ENCODE measurements at regions not wholly inside any gene's neighbourhood (a gene's known extent, or its start where the extent isn't known, plus 50 kb on each side); places are given as distances from the start of the nearest gene placed in this dataset.
"Not testable (repeated sequence)": the region's sequence is repeated elsewhere in the genome, so short reads cannot be mapped to it uniquely, and the experiment has no call there.

DNA sequence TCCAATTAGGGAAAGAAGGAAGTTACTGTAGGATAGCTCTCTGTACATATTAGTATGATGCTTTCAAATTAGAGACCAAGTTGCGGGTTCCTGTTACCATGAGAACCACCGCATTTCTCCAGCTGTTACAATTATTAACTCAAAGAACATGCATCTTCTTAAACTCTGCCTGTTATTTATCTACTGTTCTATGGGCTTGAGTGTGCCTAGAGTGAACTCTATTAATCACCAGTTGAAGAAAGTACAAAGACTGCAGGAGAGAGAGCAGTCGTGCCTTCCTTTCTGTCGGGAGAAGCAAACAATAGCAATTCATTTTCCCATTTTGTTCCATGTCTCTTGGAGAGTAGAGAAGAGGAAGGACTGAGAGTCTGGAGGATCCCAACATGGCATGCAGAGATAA is 1071.2 kb downstream of the TYW1 start:
- TF ChIP-seq, protein P1, sequence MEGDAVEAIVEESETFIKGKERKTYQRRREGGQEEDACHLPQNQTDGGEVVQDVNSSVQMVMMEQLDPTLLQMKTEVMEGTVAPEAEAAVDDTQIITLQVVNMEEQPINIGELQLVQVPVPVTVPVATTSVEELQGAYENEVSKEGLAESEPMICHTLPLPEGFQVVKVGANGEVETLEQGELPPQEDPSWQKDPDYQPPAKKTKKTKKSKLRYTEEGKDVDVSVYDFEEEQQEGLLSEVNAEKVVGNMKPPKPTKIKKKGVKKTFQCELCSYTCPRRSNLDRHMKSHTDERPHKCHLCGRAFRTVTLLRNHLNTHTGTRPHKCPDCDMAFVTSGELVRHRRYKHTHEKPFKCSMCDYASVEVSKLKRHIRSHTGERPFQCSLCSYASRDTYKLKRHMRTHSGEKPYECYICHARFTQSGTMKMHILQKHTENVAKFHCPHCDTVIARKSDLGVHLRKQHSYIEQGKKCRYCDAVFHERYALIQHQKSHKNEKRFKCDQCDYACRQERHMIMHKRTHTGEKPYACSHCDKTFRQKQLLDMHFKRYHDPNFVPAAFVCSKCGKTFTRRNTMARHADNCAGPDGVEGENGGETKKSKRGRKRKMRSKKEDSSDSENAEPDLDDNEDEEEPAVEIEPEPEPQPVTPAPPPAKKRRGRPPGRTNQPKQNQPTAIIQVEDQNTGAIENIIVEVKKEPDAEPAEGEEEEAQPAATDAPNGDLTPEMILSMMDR (conservative IDR thresholded peaks at IDR 0.05) = no peak
- no peak overlapping the region for H3K27ac ChIP-seq

DNA sequence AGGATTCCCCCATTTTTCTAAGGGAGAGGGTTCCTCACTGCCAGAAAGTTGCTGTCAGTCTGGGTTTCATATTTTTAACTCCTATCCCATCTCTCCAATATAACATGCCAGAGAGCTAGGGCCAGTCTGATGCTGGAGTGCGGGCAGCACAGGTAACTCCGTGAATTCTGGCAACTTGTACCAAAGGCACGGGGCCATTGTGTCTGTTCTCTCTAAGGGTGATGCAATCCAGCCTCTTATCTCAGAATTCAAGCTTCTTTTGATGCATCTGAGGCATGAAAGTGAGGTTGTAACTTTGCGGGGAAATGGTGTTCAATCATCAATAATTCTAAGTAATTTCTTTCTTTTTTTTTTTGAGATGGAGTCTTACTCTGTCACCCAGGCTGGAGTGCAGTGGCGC is 1074.4 kb downstream of the TYW1 start:
- TF ChIP-seq, protein P1 (conservative IDR thresholded peaks at IDR 0.05) = no peak
- H3K27ac ChIP-seq = no peak overlapping the region

DNA sequence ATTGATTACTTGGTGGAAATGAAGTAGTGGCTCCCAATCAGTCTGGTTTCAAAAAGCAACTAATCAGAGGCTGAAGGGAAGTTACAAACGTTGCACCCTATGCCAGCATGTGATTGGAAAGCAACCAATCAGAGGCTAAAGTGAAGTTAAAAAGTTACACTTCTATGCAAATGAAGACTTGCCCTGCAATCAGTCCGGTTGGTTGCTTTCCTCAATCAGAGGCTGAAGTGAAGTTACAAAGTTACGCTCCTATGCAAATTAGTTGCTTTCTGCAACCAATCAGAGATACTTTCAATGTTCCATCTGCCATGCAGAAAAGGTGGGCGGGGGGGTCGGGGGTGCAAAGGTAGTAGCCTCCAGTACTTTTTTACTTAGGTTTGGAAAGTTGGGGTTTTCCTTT is 1077.1 kb downstream of the TYW1 start:
- TF ChIP-seq, protein P1 (conservative IDR thresholded peaks at IDR 0.05) = no peak
- no peak overlapping the region for H3K27ac ChIP-seq

DNA sequence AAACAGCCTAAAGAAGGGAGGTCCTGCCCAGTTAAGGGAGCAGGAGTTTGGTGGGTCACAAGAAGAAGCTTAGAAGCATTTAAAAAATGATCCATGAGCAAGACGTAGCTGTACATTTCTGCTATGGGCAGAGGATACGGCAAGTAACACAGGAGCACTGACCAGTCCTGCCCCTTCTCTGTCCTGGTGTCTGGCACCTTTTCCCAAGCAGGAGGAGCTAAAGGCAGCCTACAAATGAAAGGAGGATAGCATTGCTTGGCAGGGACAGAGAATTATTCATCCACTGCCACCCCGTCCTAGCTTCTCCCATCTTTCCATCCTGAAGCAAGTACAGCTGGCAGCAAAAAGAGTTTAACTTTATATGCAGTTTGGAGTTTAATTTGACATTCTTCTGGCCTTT is 1077.6 kb downstream of the TYW1 start:
- TF ChIP-seq, protein P1 (conservative IDR thresholded peaks at IDR 0.05) = no peak
- no peak overlapping the region for H3K27ac ChIP-seq

DNA sequence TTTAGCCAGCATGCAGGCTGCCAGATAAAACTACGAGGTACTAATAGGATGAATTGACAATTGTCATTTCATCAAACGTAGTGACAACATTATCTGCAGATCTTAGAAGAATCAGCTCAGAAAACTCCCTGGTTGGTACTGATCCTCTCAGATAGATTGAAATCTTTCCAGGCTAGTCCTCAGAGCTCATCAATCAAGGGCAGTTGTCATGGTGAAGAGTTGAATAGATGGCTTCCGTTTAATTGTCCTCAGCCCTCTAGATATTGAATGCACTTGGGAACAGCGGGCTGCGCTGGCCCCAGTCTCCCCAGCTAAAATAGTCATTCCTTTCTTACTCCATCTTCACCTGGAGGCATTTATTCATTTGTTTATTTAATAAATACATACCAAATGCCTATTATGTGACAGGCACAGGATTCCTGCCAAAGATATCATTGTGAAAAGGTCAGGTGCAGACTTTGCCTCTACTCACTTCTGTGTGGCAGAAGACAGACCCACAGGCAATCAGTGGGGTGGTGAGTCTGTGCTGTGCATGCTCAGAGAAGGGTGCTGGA is 1081.6 kb downstream of the TYW1 start:
- no peak overlapping the region for H3K27ac ChIP-seq
- TF ChIP-seq, protein P1 (conservative IDR thresholded peaks at IDR 0.05) = no peak

DNA sequence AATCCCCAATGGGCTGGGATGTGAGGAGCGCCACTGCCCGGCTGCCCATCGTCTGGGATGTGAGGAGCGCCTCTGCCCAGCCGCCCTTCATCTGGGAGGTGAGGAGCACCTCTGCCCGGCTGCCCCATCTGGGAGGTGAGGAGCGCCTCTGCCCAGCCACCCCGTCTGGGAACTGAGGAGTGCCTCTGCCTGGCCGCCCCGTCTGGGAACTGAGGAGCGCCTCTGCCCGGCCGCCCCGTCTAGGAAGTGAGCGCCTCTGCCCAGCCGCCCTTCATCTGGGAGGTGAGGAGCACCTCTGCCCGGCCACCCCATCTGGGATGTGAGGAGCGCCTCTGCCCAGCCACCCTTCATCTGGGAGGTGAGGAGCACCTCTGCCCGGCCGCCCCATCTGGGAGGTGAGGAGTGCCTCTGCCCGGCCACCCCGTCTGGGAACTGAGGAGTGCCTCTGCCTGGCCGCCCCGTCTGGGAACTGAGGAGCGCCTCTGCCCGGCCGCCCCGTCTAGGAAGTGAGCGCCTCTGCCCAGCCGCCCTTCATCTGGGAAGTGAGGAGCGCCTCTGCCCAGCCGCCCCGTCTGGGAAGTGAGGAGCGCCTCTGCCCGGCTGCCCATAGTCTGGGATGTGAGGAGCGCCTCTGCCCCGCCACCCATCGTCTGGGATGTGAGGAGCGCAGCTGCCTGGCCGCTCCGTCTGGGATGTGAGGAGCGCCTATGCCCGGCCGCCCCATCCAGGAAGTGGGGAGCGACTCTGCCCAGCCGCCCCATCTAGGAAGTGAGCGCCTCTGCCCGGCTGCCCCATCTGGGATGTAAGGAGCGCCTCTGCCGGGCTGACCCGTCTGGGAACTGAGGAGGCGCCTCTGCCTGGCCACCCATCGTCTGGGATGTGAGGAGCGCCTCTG is 1085.7 kb downstream of the TYW1 start:
- not testable (repeated sequence) for H3K27ac ChIP-seq

DNA sequence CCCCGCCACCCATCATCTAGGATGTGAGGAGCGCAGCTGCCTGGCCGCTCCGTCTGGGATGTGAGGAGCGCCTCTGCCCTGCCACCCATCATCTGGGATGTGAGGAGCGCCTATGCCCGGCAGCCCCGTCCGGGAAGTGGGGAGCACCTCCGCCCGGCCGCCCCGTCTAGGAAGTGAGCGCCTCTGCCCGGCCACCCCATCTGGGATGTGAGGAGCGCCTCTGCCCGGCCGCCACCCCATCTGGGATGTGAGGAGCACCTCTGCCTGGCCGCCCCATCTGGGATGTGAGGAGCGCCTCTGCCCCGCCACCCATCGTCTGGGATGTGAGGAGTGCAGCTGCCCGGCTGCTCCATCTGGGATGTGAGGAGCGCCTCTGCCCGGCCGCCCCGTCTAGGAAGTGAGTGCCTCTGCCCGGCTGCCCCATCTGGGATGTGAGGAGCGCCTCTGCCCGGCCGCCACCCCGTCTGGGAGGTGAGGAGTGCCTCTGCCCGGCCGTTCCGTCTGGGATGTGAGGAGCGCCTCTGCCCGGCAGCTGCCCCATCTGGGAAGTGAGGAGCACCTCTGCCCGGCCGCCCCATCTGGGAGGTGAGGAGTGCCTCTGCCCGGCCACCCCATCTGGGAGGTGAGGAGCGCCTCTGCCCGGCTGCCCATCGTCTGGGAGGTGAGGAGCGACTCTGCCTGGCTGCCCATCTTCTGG is 1086.5 kb downstream of the TYW1 start:
- not testable (repeated sequence) for H3K27ac ChIP-seq

DNA sequence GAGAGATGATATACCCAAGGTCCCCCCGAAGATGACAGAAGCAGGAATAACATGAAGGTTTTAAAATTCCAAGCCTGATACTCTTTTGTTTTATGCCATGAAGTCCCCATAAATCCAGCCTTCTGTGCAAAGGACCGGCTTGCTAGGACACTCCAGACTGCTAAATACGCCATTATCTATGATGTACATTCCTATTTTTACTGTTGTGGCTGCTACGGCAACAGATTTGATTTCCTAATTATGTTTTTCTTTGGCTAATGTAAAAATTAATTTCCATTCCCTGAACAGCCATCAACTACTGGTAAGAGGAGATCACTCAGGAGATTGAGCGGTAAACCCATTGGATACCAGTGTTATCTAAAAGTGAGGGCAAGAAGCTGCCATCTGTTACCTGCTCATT is 1090.8 kb downstream of the TYW1 start:
- TF ChIP-seq, protein P1 (conservative IDR thresholded peaks at IDR 0.05) = no peak

More for the DNA sequence above, 1090.8 kb downstream of the TYW1 start:
- no peak overlapping the region for H3K27ac ChIP-seq

Data from VCaP (cell line).